ENCODE measurements at regions not wholly inside any gene's neighbourhood (a gene's known extent, or its start where the extent isn't known, plus 50 kb on each side); places are given as distances from the start of the nearest gene placed in this dataset.

GRCh38 chr16:5578980-5579379, 481.4 kb upstream of the EEF2KMT start:
- TF ChIP-seq CTCF (IDR thresholded peaks at IDR 0.05; ENCODE audit: extremely low read depth, missing control alignments): no peak

GRCh38 chr16:5577463-5577862, 479.9 kb upstream of the EEF2KMT start:
- TF ChIP-seq CTCF (IDR thresholded peaks at IDR 0.05; ENCODE audit: extremely low read depth, missing control alignments): no peak
- DNase-seq (ENCODE audit: low spot score): no peak

More at GRCh38 chr16:5578980-5579379, 481.4 kb upstream of the EEF2KMT start:
- DNase-seq (ENCODE audit: low spot score): no peak

- no peak for DNase-seq (ENCODE audit: low spot score)
- no peak for TF ChIP-seq CTCF (IDR thresholded peaks at IDR 0.05; ENCODE audit: extremely low read depth, missing control alignments)
Measured at GRCh38 chr16:5575646-5576245, 478.2 kb upstream of the EEF2KMT start.

- TF ChIP-seq CTCF (IDR thresholded peaks at IDR 0.05; ENCODE audit: extremely low read depth, missing control alignments): no peak
- DNase-seq (ENCODE audit: low spot score): no peak
Measured at GRCh38 chr16:5575121-5575520, 477.5 kb upstream of the EEF2KMT start.

- no peak for DNase-seq (ENCODE audit: low spot score)
- TF ChIP-seq CTCF (IDR thresholded peaks at IDR 0.05; ENCODE audit: extremely low read depth, missing control alignments): no peak
Measured at GRCh38 chr16:5572056-5572455, 474.5 kb upstream of the EEF2KMT start.

- TF ChIP-seq CTCF (IDR thresholded peaks at IDR 0.05; ENCODE audit: extremely low read depth, missing control alignments): no peak
- DNase-seq (ENCODE audit: low spot score): no peak
Measured at GRCh38 chr16:5571446-5571845, 473.9 kb upstream of the EEF2KMT start.

- TF ChIP-seq CTCF (IDR thresholded peaks at IDR 0.05; ENCODE audit: extremely low read depth, missing control alignments): no peak
- no peak for DNase-seq (ENCODE audit: low spot score)
Measured at GRCh38 chr16:5561800-5562199, 464.2 kb upstream of the EEF2KMT start.

All from GM20000 (cell line).